Hepatocyte (in vitro differentiated cells): ENCODE measurements at regions not wholly inside any gene's neighbourhood (a gene's known extent, or its start where the extent isn't known, plus 50 kb on each side); places are given as distances from the start of the nearest gene placed in this dataset.

Experiments
- DNase-seq: peaks from one replicate; pipeline ENCODE4 v3.0.0-alpha.2; 2016; ENCODE audit warnings: low spot score
- H2AFZ ChIP-seq: fragments of 200-600 bp; sonication (generic); 2 replicates; pipeline ENCODE4 v1.6.0; 2016; ENCODE audit warnings: antibody characterized with exemption, mild to moderate bottlenecking
- H3K27ac ChIP-seq: fragments of 200-600 bp; sonication (generic); 2 replicates; pipeline ENCODE4 v1.5.1; 2016; ENCODE audit warnings: mild to moderate bottlenecking
- H3K27me3 ChIP-seq: fragments of 200-600 bp; sonication (generic); 2 replicates; pipeline ENCODE4 v1.6.1; 2016
- H3K36me3 ChIP-seq: fragments of 200-600 bp; sonication (generic); replicated peaks from 2 replicates; pipeline ENCODE4 v1.5.1; 2016; ENCODE audit warnings: low read depth; ENCODE audit not compliant: insufficient read depth
- H3K4me1 ChIP-seq: fragments of 200-600 bp; sonication (generic); 2 replicates; pipeline ENCODE4 v1.5.1; 2016; ENCODE audit warnings: mild to moderate bottlenecking, moderate library complexity; ENCODE audit not compliant: insufficient read depth
- H3K4me2 ChIP-seq: fragments of 200-600 bp; sonication (generic); 2 replicates; pipeline ENCODE4 v1.6.0; 2016
- H3K4me3 ChIP-seq: fragments of 200-600 bp; sonication (generic); 2 replicates; pipeline ENCODE4 v1.5.1; 2016; ENCODE audit warnings: mild to moderate bottlenecking
- H3K79me2 ChIP-seq: fragments of 200-600 bp; sonication (generic); 2 replicates; pipeline ENCODE4 v1.6.0; 2017; ENCODE audit warnings: mild to moderate bottlenecking
- H3K9me2 ChIP-seq: fragments of 200-600 bp; sonication (generic); replicated peaks from 2 replicates; pipeline ENCODE4 v1.6.0; 2017; ENCODE audit warnings: mild to moderate bottlenecking; ENCODE audit not compliant: insufficient read depth
- H3K9me3 ChIP-seq: fragments of 200-600 bp; sonication (generic); 2 replicates; pipeline ENCODE4 v1.5.1; 2016; ENCODE audit warnings: low read depth, mild to moderate bottlenecking
- H4K20me1 ChIP-seq: fragments of 200-600 bp; sonication (generic); 2 replicates; pipeline ENCODE4 v1.6.0; 2016; ENCODE audit warnings: mild to moderate bottlenecking; ENCODE audit not compliant: insufficient read depth, poor library complexity, severe bottlenecking
- CTCF ChIP-seq: fragments of 200-600 bp; sonication (generic); IDR thresholded peaks from 2 replicates; pipeline ENCODE4 v1.5.1; 2016; ENCODE audit warnings: antibody characterized with exemption, mild to moderate bottlenecking; ENCODE audit not compliant: poor library complexity
- EZH2 ChIP-seq: fragments of 200-600 bp; sonication (generic); IDR thresholded peaks from 2 replicates; pipeline ENCODE4 v1.6.1; 2016; ENCODE audit warnings: antibody characterized with exemption, mild to moderate bottlenecking, borderline replicate concordance
- EZH2phosphoT487 ChIP-seq: fragments of 200-600 bp; sonication (generic); IDR thresholded peaks from one replicate; pipeline ENCODE4 v1.6.1; 2018; ENCODE audit warnings: antibody characterized with exemption, mild to moderate bottlenecking, low read depth, moderate library complexity; ENCODE audit not compliant: unreplicated experiment, severe bottlenecking
- WGBS: methylation state at CpG from one replicate; pipeline ENCODE4 v1.1.6; 2016; ENCODE audit warnings: low lambda C conversion rate; ENCODE audit errors: missing lambda C conversion rate; 5-methylcytosine and 5-hydroxymethylcytosine counted together

- no peaks in the 10 kb centered on the region for H3K36me3 ChIP-seq
Measured at GRCh38 chr4:64777286-64777685, 368.0 kb upstream of the TECRL start.

GRCh38 chr4:64776820-64777219, 367.6 kb upstream of the TECRL start:
- H3K4me3 ChIP-seq: no peak overlapping the region
- no peaks in the 10 kb centered on the region for H3K9me2 ChIP-seq
- H2AFZ ChIP-seq: no peak overlapping the region
- no peaks in the 10 kb centered on the region for H3K4me1 ChIP-seq
- no peak overlapping the region for H3K27ac ChIP-seq
- no peaks in the 10 kb centered on the region for H3K27me3 ChIP-seq
- WGBS: 90% methylated on average over 2 of the region's 2 CpGs
- no peaks in the 10 kb centered on the region for H3K79me2 ChIP-seq
- H3K36me3 ChIP-seq: no peaks in the 10 kb centered on the region
- no peak overlapping the region for H3K4me2 ChIP-seq
- no peak for TF ChIP-seq CTCF
- TF ChIP-seq EZH2phosphoT487: no peak
- no peak for TF ChIP-seq EZH2
- no peak for DNase-seq
- no peaks in the 10 kb centered on the region for H4K20me1 ChIP-seq
- H3K9me3 ChIP-seq: no peaks in the 10 kb centered on the region

More at GRCh38 chr4:64777286-64777685, 368.0 kb upstream of the TECRL start:
- 79% methylated on average over 3 of the region's 3 CpGs for WGBS
- Histone ChIP-seq H2AFZ (no peak overlapping the region), H3K79me2 (no peaks in the 10 kb centered on the region), H3K27ac (no peak overlapping the region), H3K27me3 (no peaks in the 10 kb centered on the region), H3K4me2 (no peak overlapping the region), H3K4me3 (no peak overlapping the region), H4K20me1 (no peaks in the 10 kb centered on the region), H3K4me1 (no peaks in the 10 kb centered on the region), H3K9me2 (no peaks in the 10 kb centered on the region), H3K9me3 (no peaks in the 10 kb centered on the region)
- DNase-seq: no peak
- TF ChIP-seq CTCF (no peak), EZH2 (no peak), EZH2phosphoT487 (no peak)

- Histone ChIP-seq H3K9me3 (no peaks in the 10 kb centered on the region), H4K20me1 (no peaks in the 10 kb centered on the region), H3K4me2 (no peak overlapping the region), H2AFZ (no peak overlapping the region), H3K4me1 (no peaks in the 10 kb centered on the region), H3K36me3 (no peaks in the 10 kb centered on the region), H3K27me3 (no peaks in the 10 kb centered on the region), H3K9me2 (no peaks in the 10 kb centered on the region), H3K79me2 (no peaks in the 10 kb centered on the region), H3K27ac (no peak overlapping the region), H3K4me3 (no peak overlapping the region)
- TF ChIP-seq CTCF: no peak
- no peak for TF ChIP-seq EZH2
- no peak for TF ChIP-seq EZH2phosphoT487
- DNase-seq: no peak
- 82% methylated on average over 3 of the region's 3 CpGs for WGBS
Measured at GRCh38 chr4:64774626-64775025, 365.4 kb upstream of the TECRL start.

- TF ChIP-seq EZH2phosphoT487 (no peak), CTCF (no peak), EZH2 (no peak)
- H3K4me3 ChIP-seq: no peak overlapping the region
- no peak for DNase-seq
- H3K9me3 ChIP-seq: no peaks in the 10 kb centered on the region
- no peaks in the 10 kb centered on the region for H3K9me2 ChIP-seq
- WGBS: 89% methylated on average over 2 of the region's 2 CpGs
- H3K36me3 ChIP-seq: no peaks in the 10 kb centered on the region
- no peak overlapping the region for H2AFZ ChIP-seq
- no peak overlapping the region for H3K27ac ChIP-seq
- H3K27me3 ChIP-seq: no peaks in the 10 kb centered on the region
- H4K20me1 ChIP-seq: no peaks in the 10 kb centered on the region
- H3K4me1 ChIP-seq: no peaks in the 10 kb centered on the region
- no peak overlapping the region for H3K4me2 ChIP-seq
- no peaks in the 10 kb centered on the region for H3K79me2 ChIP-seq
Measured at GRCh38 chr4:64771149-64771548, 361.9 kb upstream of the TECRL start.
